ENCODE measurements at regions not wholly inside any gene's neighbourhood (a gene's known extent, or its start where the extent isn't known, plus 50 kb on each side); places are given as distances from the start of the nearest gene placed in this dataset.

DNA sequence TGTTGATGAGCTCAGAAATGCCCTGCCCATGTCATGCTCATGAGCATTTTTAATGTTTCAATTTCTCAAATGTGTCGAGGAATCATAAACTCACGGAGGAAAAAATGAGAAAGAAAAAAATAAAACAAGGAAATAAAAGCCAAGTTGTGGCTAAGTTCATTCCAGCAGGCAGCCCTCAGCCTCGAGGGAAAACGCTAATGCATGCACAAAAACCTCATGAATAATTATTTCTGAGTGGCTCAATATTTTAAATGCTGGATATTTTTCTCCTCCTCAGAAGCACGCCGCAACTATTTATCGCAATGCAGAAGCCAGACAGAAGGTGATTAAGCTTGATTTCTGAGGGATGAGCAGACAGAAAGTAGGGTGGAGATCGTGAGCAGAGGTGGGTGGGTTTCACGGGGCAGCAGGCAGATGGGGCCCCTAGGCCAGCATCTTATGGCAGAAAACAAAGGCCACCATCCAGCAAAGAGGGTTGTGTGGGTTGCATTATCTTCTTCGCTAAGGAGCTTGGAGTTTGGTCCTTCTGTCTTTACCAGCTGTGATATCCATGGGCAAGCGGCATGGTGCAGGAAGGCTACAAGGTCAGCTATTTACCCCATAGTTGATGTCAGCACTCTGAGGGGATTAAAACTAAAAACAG, 151.5 kb upstream of the LRFN2 start:
- Mint-ChIP-seq H3K36me3 (no peaks in the 10 kb centered on the region), H3K4me1 (no peaks in the 10 kb centered on the region), H3K4me3 (no peak overlapping the region)

DNA sequence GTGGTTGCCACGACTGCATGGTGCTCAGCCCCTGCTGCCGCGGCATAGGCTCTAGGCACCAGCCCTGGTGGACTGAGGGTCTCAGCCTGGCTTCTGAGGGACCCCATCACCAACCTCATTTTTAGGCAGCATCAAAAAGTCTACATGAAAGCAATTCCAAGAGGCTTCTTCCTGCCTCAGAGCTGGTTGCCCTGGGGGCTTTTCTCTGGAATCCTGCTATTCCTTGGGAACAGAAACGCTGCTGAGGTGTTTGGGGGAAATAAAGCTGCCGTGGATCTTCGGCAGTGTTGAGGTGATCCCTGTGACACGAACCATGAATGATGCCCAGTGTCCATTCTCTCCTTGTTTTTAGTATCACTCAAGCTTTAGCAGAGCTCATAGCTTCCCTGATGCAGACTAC, 148.4 kb upstream of the LRFN2 start:
- H3K9me3 Mint-ChIP-seq: no peaks in the 10 kb centered on the region
- no peaks in the 10 kb centered on the region for H3K27me3 Mint-ChIP-seq
- no peak overlapping the region for H3K27ac Mint-ChIP-seq
- DNase-seq: no peak
- no peaks in the 10 kb centered on the region for H3K4me1 Mint-ChIP-seq
- no peaks in the 10 kb centered on the region for H3K36me3 Mint-ChIP-seq
- no peak overlapping the region for H3K4me3 Mint-ChIP-seq

More for the DNA sequence above, 151.5 kb upstream of the LRFN2 start:
- Mint-ChIP-seq H3K27ac (no peak overlapping the region), H3K9me3 (no peaks in the 10 kb centered on the region), H3K27me3 (no peaks in the 10 kb centered on the region)
- DNase-seq: no peak

DNA sequence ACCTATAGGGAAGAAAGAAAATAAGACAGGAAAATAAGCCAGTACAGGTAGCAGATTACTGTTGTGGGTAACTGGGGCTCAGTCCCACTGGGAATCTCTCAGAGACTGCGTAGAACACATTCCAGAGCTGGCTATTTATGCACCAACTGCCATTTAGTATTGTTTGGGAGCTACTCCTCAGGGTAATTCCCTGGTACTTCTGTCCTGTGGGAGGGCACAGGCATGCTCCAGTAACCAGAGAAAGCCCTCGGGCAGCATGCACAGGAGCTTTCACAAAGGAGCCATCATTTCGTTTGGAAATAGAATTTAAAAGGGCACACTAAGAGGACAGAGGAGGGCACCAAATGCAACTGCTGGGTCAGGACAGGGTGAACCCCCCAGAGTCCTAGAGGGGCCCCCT, 148.0 kb upstream of the LRFN2 start:
- Mint-ChIP-seq H3K27ac (no peak overlapping the region), H3K4me3 (no peak overlapping the region), H3K36me3 (no peaks in the 10 kb centered on the region), H3K9me3 (no peaks in the 10 kb centered on the region), H3K27me3 (no peaks in the 10 kb centered on the region), H3K4me1 (no peaks in the 10 kb centered on the region)
- DNase-seq: no peak

DNA sequence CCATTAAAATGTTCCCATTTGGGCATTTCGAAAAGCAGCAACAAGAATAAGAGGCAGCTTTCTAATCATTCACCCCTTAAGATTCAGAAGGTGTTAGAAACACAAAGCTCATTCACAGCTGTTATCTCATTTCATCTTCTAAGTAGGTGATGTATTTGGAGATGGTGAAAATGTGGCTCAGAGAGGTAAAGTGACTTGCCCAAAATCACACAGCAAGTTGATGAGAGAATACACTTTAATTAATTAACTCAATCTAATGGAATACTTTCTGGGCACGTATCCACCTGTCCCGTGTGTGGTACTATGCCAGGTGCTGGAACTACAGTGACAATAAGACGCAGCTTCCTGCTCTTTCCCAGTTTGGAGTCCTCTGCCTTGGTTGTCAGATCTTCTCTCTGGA, 147.4 kb upstream of the LRFN2 start:
- Mint-ChIP-seq H3K36me3 (no peaks in the 10 kb centered on the region), H3K4me3 (no peak overlapping the region), H3K4me1 (no peaks in the 10 kb centered on the region), H3K9me3 (no peaks in the 10 kb centered on the region), H3K27ac (no peak overlapping the region), H3K27me3 (no peaks in the 10 kb centered on the region)
- no peak for DNase-seq

DNA sequence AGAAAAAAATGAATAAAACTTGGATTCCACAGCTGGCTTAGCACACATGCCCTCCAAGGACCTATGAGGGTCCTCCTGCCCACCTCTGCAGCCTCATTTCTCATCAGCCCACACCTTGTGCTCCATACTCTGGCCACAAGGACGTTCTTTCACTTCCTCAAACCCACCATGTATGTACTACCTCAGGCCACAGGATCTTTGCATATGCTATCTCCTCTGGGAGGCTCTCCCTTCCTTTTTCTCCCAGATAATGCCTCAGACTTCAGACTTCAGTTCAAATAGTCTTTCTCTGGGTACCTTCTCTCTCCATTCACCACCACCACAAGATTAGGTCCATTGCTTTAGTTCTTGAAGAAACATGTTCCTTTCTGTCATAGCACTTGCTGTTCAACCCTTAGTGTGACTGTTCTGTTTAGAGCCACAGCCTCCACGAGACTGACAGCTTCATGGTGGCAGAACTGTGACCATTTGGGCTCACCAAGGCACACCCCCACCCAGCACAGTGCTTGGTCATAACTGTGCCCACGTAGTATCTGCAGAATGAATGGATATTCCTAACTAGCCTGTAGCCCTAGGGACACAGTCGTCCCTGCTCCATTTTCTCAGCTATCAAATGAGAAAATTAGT, 146.7 kb upstream of the LRFN2 start:
- no peaks in the 10 kb centered on the region for H3K36me3 Mint-ChIP-seq
- DNase-seq: no peak
- H3K9me3 Mint-ChIP-seq: no peaks in the 10 kb centered on the region
- H3K27ac Mint-ChIP-seq: no peak overlapping the region
- H3K4me1 Mint-ChIP-seq: no peaks in the 10 kb centered on the region
- H3K27me3 Mint-ChIP-seq: no peaks in the 10 kb centered on the region
- no peak overlapping the region for H3K4me3 Mint-ChIP-seq

DNA sequence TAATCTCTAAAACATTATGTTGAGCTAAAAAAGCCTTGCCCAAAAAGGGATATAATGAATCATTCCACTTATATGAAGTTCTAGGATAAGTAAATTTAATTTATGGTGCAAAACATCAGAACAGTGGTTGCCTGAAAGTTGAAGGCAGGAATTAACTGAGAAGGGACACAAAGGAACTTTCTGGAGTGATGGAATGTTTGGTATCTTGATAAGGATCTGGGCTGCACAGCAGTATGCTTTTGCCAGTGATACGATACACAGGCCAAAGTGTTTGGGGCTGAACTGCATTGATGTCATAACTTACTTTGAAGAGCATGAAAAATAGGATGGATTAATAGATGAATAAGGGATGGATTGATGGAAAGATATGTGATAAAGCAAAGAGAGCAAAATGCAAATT, 146.1 kb upstream of the LRFN2 start:
- Mint-ChIP-seq H3K27ac (no peak overlapping the region), H3K36me3 (no peaks in the 10 kb centered on the region), H3K9me3 (no peaks in the 10 kb centered on the region), H3K4me3 (no peak overlapping the region), H3K27me3 (no peaks in the 10 kb centered on the region), H3K4me1 (no peaks in the 10 kb centered on the region)
- DNase-seq: no peak

DNA sequence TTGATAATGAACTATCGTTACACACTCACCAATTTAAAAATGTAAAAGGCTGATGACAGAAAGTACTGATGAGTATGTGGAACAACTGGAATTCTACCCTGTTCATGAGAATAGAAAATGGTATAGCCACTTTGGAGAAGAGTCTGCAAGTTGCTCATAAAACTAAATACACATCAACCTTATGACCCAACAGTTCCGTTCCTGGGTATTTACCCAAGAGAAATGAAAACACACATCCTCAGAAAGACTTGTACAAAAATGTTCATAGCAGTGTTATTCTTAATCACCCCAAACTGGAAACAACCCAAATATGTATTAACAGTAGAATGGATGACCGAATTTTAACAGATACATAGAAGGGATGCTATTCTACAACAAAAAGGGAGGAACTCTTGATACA, 145.7 kb upstream of the LRFN2 start:
- H3K4me1 Mint-ChIP-seq: no peaks in the 10 kb centered on the region
- H3K9me3 Mint-ChIP-seq: no peaks in the 10 kb centered on the region
- no peak overlapping the region for H3K27ac Mint-ChIP-seq
- H3K27me3 Mint-ChIP-seq: no peaks in the 10 kb centered on the region
- H3K4me3 Mint-ChIP-seq: no peak overlapping the region
- no peaks in the 10 kb centered on the region for H3K36me3 Mint-ChIP-seq
- DNase-seq: no peak

DNA sequence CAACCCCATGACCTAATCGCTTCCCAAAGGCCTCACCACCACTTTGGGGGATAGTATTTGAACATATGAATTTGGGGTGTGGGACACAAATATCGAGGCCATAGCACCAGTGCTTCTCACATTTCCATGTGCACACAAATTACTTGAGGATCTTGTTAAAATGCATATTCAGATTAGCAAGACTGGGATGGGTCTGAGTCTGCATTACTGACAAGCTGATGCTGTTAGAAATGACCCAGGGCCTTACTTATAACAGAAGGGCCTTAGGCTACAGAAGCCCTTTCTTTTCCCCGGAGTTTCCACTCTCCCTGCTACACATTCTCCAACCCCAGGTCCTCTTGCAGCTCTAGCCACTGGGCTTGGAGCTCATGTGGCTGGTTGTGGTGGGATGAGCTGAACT, 141.5 kb upstream of the LRFN2 start:
- Mint-ChIP-seq H3K27me3 (no peaks in the 10 kb centered on the region), H3K4me1 (no peaks in the 10 kb centered on the region), H3K9me3 (no peaks in the 10 kb centered on the region), H3K27ac (no peak overlapping the region), H3K4me3 (no peak overlapping the region), H3K36me3 (no peaks in the 10 kb centered on the region)
- no peak for DNase-seq

DNA sequence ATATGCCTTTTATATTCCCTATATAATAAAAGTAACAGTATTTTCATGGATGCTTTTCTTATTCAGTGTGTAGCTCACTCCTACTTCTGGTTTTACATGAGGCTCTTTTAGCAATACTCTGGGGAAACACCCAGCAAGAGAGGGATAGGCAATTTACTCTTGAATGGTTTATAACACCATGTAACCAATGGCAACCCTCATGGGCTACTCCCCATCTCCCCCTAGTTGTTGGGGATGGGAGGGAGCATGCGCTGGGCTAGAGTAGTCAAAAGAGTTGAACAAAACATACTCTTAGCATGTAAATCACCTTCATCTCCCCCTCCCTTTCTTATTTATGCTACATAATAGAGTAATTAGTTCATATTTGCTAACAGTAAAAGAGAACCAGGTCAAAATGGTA, 140.1 kb upstream of the LRFN2 start:
- DNase-seq: no peak
- H3K27me3 Mint-ChIP-seq: no peaks in the 10 kb centered on the region
- H3K27ac Mint-ChIP-seq: no peak overlapping the region
- no peak overlapping the region for H3K4me3 Mint-ChIP-seq
- no peaks in the 10 kb centered on the region for H3K9me3 Mint-ChIP-seq
- H3K4me1 Mint-ChIP-seq: no peaks in the 10 kb centered on the region
- no peaks in the 10 kb centered on the region for H3K36me3 Mint-ChIP-seq

DNA sequence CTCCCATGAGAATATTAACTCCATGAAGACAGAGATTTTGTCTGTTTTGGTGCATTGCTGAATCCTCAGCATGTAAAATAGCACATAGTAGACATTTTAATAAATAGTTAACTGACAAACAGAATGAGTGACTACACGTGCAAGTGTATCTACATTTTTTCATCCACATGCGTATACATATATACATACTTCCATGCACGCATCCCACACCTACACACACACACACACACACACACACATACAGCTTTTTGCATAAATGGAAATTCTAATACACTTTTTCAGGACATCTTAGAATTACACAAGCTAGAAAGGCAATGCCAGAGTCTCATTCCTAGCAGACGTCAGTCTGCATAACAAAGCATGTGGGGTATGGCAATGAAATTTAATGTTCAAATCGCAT, 139.7 kb upstream of the LRFN2 start:
- Mint-ChIP-seq H3K9me3 (no peaks in the 10 kb centered on the region), H3K27me3 (no peaks in the 10 kb centered on the region), H3K4me1 (no peaks in the 10 kb centered on the region), H3K4me3 (no peak overlapping the region), H3K36me3 (no peaks in the 10 kb centered on the region), H3K27ac (no peak overlapping the region)
- DNase-seq: no peak

DNA sequence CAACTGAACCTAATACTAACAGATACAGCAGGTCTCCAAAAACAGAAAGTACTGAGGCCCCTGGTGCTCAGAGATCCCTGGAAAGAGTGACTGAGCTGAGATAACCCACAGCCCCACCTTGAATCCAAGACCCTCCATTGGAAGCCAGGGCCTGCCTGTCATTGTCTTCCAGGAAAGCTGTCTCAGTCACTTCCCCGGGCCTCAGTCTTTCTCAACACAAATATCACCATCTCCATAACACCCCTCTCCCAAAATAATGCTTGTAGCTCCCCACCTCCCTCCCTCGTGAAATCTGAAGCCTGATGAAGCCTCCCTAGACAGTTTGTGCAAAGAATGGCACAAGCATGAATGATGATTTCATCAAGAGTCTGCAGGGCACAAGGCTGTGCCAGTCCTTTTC, 138.2 kb upstream of the LRFN2 start:
- Mint-ChIP-seq H3K9me3 (no peaks in the 10 kb centered on the region), H3K4me1 (no peaks in the 10 kb centered on the region), H3K27ac (no peak overlapping the region), H3K36me3 (no peaks in the 10 kb centered on the region), H3K27me3 (no peaks in the 10 kb centered on the region), H3K4me3 (no peak overlapping the region)
- no peak for DNase-seq

DNA sequence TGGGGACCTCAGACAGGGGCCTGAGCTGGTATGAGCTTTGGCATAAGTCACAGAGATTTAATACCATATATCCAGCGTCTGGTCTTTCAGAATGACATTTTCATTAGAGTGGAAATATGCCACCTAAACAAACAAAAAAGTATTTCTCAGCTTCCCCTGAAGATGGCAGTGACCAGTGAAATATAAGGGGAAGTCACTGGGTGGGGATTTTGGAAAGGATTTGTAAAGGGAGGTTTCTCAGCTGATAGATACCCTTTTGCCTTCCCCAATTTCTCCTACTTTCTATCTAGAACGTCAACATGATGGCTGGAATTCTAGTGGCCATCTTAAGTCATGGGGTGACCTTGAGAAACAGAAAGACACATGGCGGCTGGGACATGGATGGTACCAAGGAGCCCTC, 137.7 kb upstream of the LRFN2 start:
- Mint-ChIP-seq H3K4me1 (peaks cover 2% of the 10 kb centered on the region), H3K27ac (no peak overlapping the region), H3K36me3 (no peaks in the 10 kb centered on the region), H3K9me3 (no peaks in the 10 kb centered on the region), H3K4me3 (no peak overlapping the region), H3K27me3 (no peaks in the 10 kb centered on the region)
- no peak for DNase-seq

DNA sequence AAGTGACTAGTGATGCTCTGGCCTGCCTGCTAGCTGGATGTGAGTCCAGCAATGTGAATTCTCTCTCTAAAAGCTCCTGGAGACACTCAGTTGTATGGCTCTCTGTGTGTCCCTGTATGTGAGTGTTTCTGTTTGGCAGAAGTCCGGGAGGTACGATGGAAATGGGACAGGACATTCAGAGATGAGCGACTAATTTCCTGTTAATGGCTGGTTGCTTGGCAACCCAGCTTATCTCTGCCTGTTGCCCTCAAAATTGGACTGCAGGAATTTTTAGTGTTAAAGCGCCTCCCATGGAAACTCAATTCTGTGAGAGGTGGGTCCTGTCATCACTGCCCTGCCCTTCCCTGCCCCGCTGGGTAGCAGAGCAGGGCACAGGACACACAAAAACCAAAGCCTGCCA, 136.8 kb upstream of the LRFN2 start:
- peaks cover 7% of the 10 kb centered on the region for H3K4me1 Mint-ChIP-seq
- H3K9me3 Mint-ChIP-seq: no peaks in the 10 kb centered on the region
- DNase-seq: no peak
- H3K27me3 Mint-ChIP-seq: no peaks in the 10 kb centered on the region
- no peaks in the 10 kb centered on the region for H3K36me3 Mint-ChIP-seq
- no peak overlapping the region for H3K4me3 Mint-ChIP-seq
- no peak overlapping the region for H3K27ac Mint-ChIP-seq

DNA sequence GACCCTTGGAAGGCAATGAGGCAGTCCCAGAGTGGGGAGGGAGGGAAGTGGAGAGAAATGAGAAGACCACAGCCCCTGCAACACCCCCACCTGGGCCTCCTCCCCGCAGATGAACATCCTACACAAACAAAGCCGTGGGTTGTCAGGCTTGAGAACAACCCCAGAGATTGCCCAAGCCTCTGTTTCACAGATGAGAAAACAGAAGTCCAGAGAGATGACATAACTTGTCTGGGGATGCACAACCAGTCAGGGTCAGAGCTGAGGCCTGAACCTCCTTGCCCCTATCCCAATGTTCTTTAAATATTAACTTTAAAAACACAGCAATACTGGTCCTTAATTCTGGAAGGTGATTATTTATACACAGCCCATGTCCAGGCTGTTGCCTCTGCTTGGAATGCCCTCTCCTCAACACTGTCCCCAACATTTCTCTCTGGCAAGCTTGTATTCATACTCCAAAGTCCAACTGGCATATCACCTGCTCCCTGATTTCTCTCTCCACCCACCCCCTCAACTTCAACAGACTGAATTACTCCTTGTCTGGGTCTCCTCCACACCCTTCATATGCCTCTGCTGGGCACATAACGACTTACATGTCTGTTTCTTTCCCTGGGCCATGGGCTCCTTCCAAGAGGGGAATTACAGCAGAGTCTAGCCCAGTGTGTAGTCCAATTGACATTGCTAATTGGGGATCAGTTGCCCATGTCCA, 135.5 kb upstream of the LRFN2 start:
- Mint-ChIP-seq H3K4me1 (peaks cover 7% of the 10 kb centered on the region), H3K27me3 (no peaks in the 10 kb centered on the region), H3K9me3 (no peaks in the 10 kb centered on the region), H3K36me3 (no peaks in the 10 kb centered on the region), H3K4me3 (no peak overlapping the region), H3K27ac (no peak overlapping the region)
- DNase-seq: no peak

DNA sequence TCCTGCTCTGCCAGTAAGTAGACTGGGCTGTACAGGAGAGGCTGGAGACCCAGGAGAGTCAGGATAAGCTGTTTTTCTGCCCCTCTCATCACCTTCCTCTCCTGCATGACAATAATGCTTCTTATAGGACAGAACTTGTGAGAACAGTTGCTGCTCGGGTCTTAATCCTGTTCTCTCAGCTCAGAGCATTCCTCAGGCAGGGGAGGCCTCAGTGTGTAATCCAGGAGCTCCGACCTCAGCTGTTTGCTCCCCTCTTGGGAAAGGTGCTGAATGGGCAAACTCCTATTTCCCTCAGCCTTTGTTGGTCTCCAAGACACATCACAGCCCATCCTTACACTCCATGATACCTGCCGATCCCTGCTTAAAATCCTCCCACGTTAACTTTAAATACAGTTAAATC, 134.9 kb upstream of the LRFN2 start:
- H3K9me3 Mint-ChIP-seq: no peaks in the 10 kb centered on the region
- no peaks in the 10 kb centered on the region for H3K36me3 Mint-ChIP-seq
- no peaks in the 10 kb centered on the region for H3K27me3 Mint-ChIP-seq
- peaks cover 7% of the 10 kb centered on the region for H3K4me1 Mint-ChIP-seq
- DNase-seq: no peak
- H3K4me3 Mint-ChIP-seq: no peak overlapping the region
- no peak overlapping the region for H3K27ac Mint-ChIP-seq

Data from activated naive CD8-positive, alpha-beta T cell treated with anti-CD3 and anti-CD28 coated beads for 36 hours (primary cell).